Heart left ventricle (tissue), 13 donors: ENCODE measurements at regions not wholly inside any gene's neighbourhood (a gene's known extent, or its start where the extent isn't known, plus 50 kb on each side); places are given as distances from the start of the nearest gene placed in this dataset.

Experiments used
- CTCF ChIP-seq, 12 donors: fragments of 200-600 bp; sonication (generic) in 4 of 12; IDR thresholded peaks; one replicate each; pipeline versions ENCODE4 v1.5.0 to v1.8.0; 2018 to 2022; ENCODE audit warnings: antibody characterized with exemption in 12 of 12, mild to moderate bottlenecking in 5 of 12
- POLR2A ChIP-seq, 2 donors: fragments of 450-650 bp; IDR thresholded peaks; one replicate each; pipeline ENCODE4 v1.6.1; 2017; ENCODE audit warnings: antibody characterized with exemption in 2 of 2, mild to moderate bottlenecking in 2 of 2, moderate library complexity in 2 of 2
- donor health status: ischemic (EF 13 %, LVEDD 7.1; RV severe dilation, severe dysfunction).
- donor health status: DM: no; HTN: yes; CAD: no.
- donor health status: DM: no; HTN: no; CAD: no.
- donor health status: ischemic (EF 25% LVEDD 6.9; RV normal size, moderate dysfunction).
- donor health status: ischemic (EF 25% LVEDD 5.7; RV mildly dilated, moderate dysfunction).
- donor health status: ischemic (EF 35%, LVEDD 5.7; RV mildly dilated, moderate dysfunction).
- donor health status: nonischemic (EF 11% LVEDD 7.7; RV severe dilation, severe dysfunction).
- donor health status: DM: yes; HTN: yes; CAD: no.
- donor health status: PGD.
- donor health status: ischemic (EF 29% LVEDD 5.4; RV normal size, mild dysfunction).
- donor health status: nonischemic (EF 23%, LVEDD 6.1; RV moderate dilation, normal function).

GRCh38 chr1:104702731-104703130, 953.0 kb downstream of the AMY1C start:
- TF ChIP-seq POLR2A (IDR thresholded peaks at IDR 0.05) (no peak), CTCF (IDR thresholded peaks at IDR 0.05) (no peak)
